HFFc6 (cell line): ENCODE measurements at regions not wholly inside any gene's neighbourhood (a gene's known extent, or its start where the extent isn't known, plus 50 kb on each side); places are given as distances from the start of the nearest gene placed in this dataset.

Experiments used
- DNase-seq: peaks from one replicate; pipeline ENCODE4 v3.0.0-alpha.2; 2018
- H3K27ac Mint-ChIP-seq: 2 replicates; pipeline ENCODE4 v1.8.0; 2020; ENCODE audit warnings: mild to moderate bottlenecking, mixed read lengths
- H3K27me3 Mint-ChIP-seq: 2 replicates; pipeline ENCODE4 v1.8.0; 2021; ENCODE audit warnings: mild to moderate bottlenecking, moderate library complexity, mixed read lengths; ENCODE audit not compliant: insufficient read depth
- H3K36me3 Mint-ChIP-seq: 2 replicates; pipeline ENCODE4 v1.8.0; 2021; ENCODE audit warnings: low read depth, mixed read lengths
- H3K4me1 Mint-ChIP-seq: 2 replicates; pipeline ENCODE4 v1.8.0; 2020; ENCODE audit warnings: low read depth, mixed read lengths
- H3K4me3 Mint-ChIP-seq: 2 replicates; pipeline ENCODE4 v1.8.0; 2020; ENCODE audit warnings: mild to moderate bottlenecking, moderate library complexity, mixed read lengths
- H3K9me3 Mint-ChIP-seq: 2 replicates; pipeline ENCODE4 v1.8.0; 2020; ENCODE audit warnings: mild to moderate bottlenecking, mixed read lengths
- TF ChIP-seq, protein P1 (sequence below): fragments of 200-600 bp; sonication (generic); IDR thresholded peaks from 2 replicates; pipeline ENCODE4 v1.5.0; 2021; ENCODE audit warnings: antibody characterized with exemption, mild to moderate bottlenecking

DNA sequence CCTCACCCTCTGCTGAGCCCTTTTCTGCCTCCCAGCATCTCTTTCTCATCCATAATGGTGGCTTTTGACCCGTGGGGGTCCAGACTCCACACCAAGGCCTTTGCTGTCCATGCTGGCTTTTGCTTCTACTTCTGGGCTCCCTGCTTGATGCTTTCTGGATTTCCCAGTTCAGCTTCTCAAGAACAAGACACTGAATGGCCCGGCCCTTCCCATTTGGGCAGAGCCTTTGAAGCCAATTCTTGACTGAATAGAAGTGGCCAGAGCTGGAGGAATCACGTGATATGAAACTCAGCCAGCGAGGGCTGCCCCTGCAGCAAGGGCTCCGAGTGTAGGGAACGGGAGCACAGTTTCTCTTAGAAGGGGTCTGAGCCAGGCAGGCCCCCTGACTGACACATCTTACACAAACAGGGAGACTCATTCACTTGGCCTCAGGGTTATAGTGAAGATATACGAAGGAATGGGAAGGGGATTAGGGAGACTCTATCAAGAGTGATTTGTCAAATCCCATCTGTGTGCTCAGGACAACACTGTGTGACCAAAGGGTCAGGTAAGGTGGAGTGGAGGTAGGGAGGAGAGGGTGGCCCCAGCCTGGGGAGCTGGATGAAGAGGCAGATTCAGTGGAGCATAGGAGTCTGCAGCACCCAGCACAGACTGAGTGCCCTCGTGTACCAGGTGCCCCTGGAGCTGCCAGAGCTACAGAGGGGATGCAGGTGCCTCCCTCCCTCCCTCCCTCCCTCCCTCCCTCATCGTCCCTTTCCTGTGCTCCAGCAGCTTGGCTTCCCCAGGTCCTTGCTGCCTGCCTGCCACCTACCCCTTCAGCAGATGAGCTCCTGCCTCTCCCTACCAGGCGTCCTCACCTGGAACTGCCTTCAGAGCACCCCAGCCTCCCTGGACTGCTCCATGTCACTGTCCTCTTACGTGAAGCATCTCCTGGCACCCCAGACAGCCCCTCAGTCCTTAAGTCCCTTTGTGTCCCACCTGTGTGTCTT is 106.0 kb downstream of the TRIM29 start:
- TF ChIP-seq, protein P1, sequence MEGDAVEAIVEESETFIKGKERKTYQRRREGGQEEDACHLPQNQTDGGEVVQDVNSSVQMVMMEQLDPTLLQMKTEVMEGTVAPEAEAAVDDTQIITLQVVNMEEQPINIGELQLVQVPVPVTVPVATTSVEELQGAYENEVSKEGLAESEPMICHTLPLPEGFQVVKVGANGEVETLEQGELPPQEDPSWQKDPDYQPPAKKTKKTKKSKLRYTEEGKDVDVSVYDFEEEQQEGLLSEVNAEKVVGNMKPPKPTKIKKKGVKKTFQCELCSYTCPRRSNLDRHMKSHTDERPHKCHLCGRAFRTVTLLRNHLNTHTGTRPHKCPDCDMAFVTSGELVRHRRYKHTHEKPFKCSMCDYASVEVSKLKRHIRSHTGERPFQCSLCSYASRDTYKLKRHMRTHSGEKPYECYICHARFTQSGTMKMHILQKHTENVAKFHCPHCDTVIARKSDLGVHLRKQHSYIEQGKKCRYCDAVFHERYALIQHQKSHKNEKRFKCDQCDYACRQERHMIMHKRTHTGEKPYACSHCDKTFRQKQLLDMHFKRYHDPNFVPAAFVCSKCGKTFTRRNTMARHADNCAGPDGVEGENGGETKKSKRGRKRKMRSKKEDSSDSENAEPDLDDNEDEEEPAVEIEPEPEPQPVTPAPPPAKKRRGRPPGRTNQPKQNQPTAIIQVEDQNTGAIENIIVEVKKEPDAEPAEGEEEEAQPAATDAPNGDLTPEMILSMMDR: no peak
- Mint-ChIP-seq H3K27ac (no peak overlapping the region), H3K27me3 (peaks cover 46% of the 10 kb centered on the region), H3K9me3 (peaks cover 4% of the 10 kb centered on the region; the same call in 1 of the 2 replicates), H3K36me3 (no peaks in the 10 kb centered on the region), H3K4me3 (no peak overlapping the region), H3K4me1 (no peaks in the 10 kb centered on the region)
- DNase-seq: no peak

DNA sequence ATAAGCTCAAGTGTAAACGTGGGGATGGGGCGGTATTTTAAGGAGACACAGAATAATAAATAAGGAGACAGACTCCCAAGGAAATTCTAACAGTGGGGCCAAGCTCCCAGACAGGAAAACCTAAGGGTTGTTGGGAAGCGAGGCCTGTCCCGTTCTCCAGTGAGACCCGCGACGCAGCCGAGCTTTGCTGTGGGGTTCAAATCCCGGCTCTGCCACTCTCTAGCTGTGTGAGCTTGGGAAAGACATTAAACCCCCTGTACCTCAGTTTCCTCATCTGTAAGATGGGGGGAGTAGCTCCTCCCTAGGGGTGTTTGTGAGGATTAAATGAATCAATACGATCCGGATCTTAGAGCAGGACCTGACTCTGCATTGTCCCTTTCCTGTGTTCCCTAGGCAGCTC is 106.8 kb downstream of the TRIM29 start:
- Mint-ChIP-seq H3K4me1 (no peaks in the 10 kb centered on the region), H3K9me3 (peaks cover 4% of the 10 kb centered on the region; the same call in 1 of the 2 replicates), H3K4me3 (no peak overlapping the region), H3K27ac (no peak overlapping the region), H3K36me3 (no peaks in the 10 kb centered on the region), H3K27me3 (peaks cover 46% of the 10 kb centered on the region)
- TF ChIP-seq, protein P1: no peak
- DNase-seq: no peak

DNA sequence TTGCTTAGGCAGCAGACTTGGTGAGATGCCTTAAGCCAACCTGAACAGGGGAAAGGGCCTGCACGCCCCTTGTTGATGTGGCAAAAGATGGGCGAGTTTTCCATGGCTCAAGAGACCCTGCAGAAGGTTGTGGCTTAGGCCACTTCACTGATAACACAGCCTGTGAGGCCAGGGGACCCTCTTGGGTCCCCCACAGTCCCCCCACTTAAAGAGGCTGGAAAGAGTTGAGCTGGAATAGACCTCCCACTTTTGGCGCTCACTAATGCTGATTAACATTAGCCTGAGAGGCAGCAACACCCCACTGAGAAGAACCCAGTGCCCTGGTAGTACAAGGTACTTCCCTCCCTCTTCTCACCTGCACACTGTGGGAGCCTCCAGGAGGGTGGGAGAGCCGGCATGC is 107.5 kb downstream of the TRIM29 start:
- H3K27me3 Mint-ChIP-seq: peaks cover 42% of the 10 kb centered on the region
- H3K27ac Mint-ChIP-seq: no peak overlapping the region
- DNase-seq: no peak
- H3K36me3 Mint-ChIP-seq: no peaks in the 10 kb centered on the region
- no peak overlapping the region for H3K4me3 Mint-ChIP-seq
- no peaks in the 10 kb centered on the region for H3K4me1 Mint-ChIP-seq
- TF ChIP-seq, protein P1: no peak
- H3K9me3 Mint-ChIP-seq: no peaks in the 10 kb centered on the region

DNA sequence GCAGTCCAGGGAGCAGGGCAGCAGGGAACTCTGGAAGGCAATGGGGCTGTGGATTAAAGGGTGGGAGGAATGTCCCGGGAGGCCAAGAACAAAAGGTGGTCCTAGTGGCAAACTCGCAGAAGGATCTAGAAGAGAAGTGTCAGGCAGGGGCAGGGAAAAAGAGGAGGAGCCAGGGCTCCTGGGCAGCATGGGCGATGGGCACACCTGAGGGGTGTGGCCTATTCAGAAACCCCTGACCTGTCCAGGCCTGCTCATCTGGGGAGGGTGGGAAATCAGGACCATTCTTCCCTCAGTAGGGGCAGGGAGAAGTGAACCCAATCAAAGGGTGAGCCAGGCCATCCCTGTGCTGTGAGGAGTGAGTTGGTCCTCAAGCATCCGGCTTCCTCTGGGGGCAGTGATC is 108.6 kb downstream of the TRIM29 start:
- Mint-ChIP-seq H3K9me3 (no peaks in the 10 kb centered on the region), H3K36me3 (no peaks in the 10 kb centered on the region), H3K4me1 (no peaks in the 10 kb centered on the region), H3K27me3 (peaks cover 32% of the 10 kb centered on the region), H3K4me3 (no peak overlapping the region; the same call in 1 of the 2 replicates), H3K27ac (no peak overlapping the region)
- DNase-seq: no peak
- TF ChIP-seq, protein P1: no peak

DNA sequence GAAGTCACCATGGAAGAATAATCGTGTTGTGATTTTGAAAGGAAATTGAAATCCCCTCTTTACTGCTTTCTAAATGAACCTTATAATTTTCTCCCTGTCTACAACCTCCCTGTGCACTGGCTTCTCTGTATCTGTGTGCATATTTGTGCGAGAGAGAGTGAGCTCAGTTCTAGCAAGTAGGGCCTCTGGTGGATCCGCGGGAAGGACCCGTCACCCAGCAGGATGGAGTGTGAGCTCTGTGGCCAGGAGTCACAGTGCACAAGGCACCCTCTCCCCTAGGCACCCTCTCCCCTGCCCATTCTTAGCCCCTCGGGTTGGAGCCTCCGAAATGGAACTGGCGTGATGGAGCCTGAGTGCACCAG is 109.0 kb downstream of the TRIM29 start:
- Mint-ChIP-seq H3K9me3 (no peaks in the 10 kb centered on the region), H3K4me3 (no peak overlapping the region), H3K36me3 (no peaks in the 10 kb centered on the region), H3K4me1 (no peaks in the 10 kb centered on the region), H3K27ac (no peak overlapping the region), H3K27me3 (peaks cover 34% of the 10 kb centered on the region)
- TF ChIP-seq, protein P1: no peak
- no peak for DNase-seq
